ENCODE measurements at regions not wholly inside any gene's neighbourhood (a gene's known extent, or its start where the extent isn't known, plus 50 kb on each side); places are given as distances from the start of the nearest gene placed in this dataset.

- Histone ChIP-seq H3K9me3 (ENCODE audit: control insufficient read depth in 4 of 4, low read length in 3 of 4) (no peaks in the 10 kb centered on the region), H3K4me1 (ENCODE audit: control insufficient read depth in 4 of 4, insufficient read depth in 4 of 4, low read length in 3 of 4) (no peaks in the 10 kb centered on the region), H3K9ac (ENCODE audit: low read depth in 1 of 2, low read length in 2 of 2) (no peak overlapping the region), H3K36me3 (ENCODE audit: control insufficient read depth in 4 of 4, insufficient read depth in 3 of 4, low read depth in 1 of 4, low read length in 3 of 4) (no peaks in the 10 kb centered on the region), H3K27ac (ENCODE audit: low read depth in 1 of 2, low read length in 2 of 2) (no peak overlapping the region), H3K27me3 (ENCODE audit: control insufficient read depth in 4 of 4, insufficient read depth in 4 of 4, low read length in 3 of 4) (no peaks in the 10 kb centered on the region), H3K4me3 (ENCODE audit: low read depth in 1 of 3, low read length in 3 of 3) (no peak overlapping the region)
- WGBS: 88% methylated on average over 3 of the region's 3 CpGs
- DNase-seq (ENCODE audit: low spot score): no peak
- TF ChIP-seq EGR1 (IDR thresholded peaks at IDR 0.05; ENCODE audit: low read depth in 2 of 2): no peak
- no peak for TF ChIP-seq ZBTB33 (IDR thresholded peaks at IDR 0.05)
- no peak for TF ChIP-seq CTCF (IDR thresholded peaks at IDR 0.05; ENCODE audit: low read depth, low read length, missing input control)
- TF ChIP-seq HNF4A (conservative IDR thresholded peaks at IDR 0.05): no peak
- TF ChIP-seq HNF4G (IDR thresholded peaks at IDR 0.05): no peak
- TF ChIP-seq RXRA (IDR thresholded peaks at IDR 0.05): no peak
- no peak for TF ChIP-seq FOXA1 (IDR thresholded peaks at IDR 0.05)
- no peak for TF ChIP-seq MAX (IDR thresholded peaks at IDR 0.05)
- TF ChIP-seq JUND (IDR thresholded peaks at IDR 0.05): no peak
- TF ChIP-seq REST (IDR thresholded peaks at IDR 0.05): no peak
- TF ChIP-seq NR2F2 (IDR thresholded peaks at IDR 0.05): no peak
- no peak for TF ChIP-seq GABPA (IDR thresholded peaks at IDR 0.05 in 1 of 2, conservative IDR thresholded peaks at IDR 0.05 in 1 of 2)
- no peak for TF ChIP-seq YY1 (IDR thresholded peaks at IDR 0.05)
- TF ChIP-seq TAF1 (conservative IDR thresholded peaks at IDR 0.05): no peak
- TF ChIP-seq ATF3 (IDR thresholded peaks at IDR 0.05): no peak
Measured at GRCh38 chr5:10153808-10154537, 95.7 kb downstream of the ATPSCKMT start.

- Histone ChIP-seq H3K4me1 (ENCODE audit: control insufficient read depth in 4 of 4, insufficient read depth in 4 of 4, low read length in 3 of 4) (no peaks in the 10 kb centered on the region), H3K27ac (ENCODE audit: low read depth in 1 of 2, low read length in 2 of 2) (no peak overlapping the region), H3K9ac (ENCODE audit: low read depth in 1 of 2, low read length in 2 of 2) (no peak overlapping the region), H3K27me3 (ENCODE audit: control insufficient read depth in 4 of 4, insufficient read depth in 4 of 4, low read length in 3 of 4) (no peaks in the 10 kb centered on the region), H3K4me3 (ENCODE audit: low read depth in 1 of 3, low read length in 3 of 3) (no peak overlapping the region), H3K36me3 (ENCODE audit: control insufficient read depth in 4 of 4, insufficient read depth in 3 of 4, low read depth in 1 of 4, low read length in 3 of 4) (no peaks in the 10 kb centered on the region), H3K9me3 (ENCODE audit: control insufficient read depth in 4 of 4, low read length in 3 of 4) (no peaks in the 10 kb centered on the region)
- 89% methylated on average over 4 of the region's 4 CpGs for WGBS
- TF ChIP-seq RAD21 (IDR thresholded peaks at IDR 0.05): no peak
- no peak for TF ChIP-seq HNF4G (IDR thresholded peaks at IDR 0.05)
- no peak for DNase-seq (ENCODE audit: low spot score)
Measured at GRCh38 chr5:10153394-10153793, 96.3 kb downstream of the ATPSCKMT start.
